ENCODE measurements at regions not wholly inside any gene's neighbourhood (a gene's known extent, or its start where the extent isn't known, plus 50 kb on each side); places are given as distances from the start of the nearest gene placed in this dataset.

DNA sequence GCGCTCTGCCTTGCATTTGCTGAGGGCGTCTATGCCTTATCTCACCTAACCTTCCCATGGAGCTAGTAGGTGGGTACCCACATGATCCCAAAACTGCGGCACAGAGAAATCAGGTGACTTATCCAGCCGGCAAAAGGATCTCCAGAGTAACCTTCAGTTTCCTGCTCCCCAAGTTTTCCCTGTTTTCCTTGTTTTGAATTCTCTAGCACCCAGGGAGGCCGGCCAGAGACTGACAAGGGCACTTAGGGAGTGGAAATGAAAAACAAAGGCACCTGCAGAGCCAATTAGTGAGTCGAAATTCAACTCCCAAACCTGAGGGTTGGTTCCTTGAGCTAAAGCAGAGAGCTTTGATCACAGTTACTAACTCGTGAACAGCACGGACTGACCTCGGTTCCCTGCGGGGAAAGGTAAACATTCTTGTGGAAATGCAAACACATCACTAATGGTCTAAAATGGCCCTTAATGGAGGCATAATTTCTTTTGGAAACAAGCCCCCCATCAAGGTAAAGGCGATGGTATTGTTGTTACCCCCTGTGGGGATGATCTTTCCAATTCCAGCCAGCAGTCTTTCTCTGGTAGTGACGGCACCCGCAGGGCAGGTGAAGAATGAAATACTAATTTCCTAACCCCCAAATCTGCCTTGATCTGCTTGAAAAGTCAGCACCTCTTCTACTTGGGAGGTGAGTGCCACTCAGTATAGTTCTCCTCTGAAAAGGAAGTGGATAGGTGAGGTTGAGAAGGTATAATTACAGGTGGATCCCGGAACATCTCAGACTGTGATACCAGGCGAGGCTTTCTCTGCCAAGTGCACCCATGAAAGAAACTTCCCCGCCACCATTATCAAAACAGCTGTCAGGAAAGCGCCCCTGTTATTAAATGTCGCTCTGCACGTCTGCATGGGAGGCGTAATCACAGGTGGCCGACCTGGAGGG is 365.6 kb upstream of the AUTS2 start:
- Histone ChIP-seq H3K27me3 (ENCODE audit: control insufficient read depth, insufficient read depth, low read length) (no peaks in the 10 kb centered on the region), H3K36me3 (ENCODE audit: control insufficient read depth, insufficient read depth, low read length) (no peaks in the 10 kb centered on the region), H3K4me3 (ENCODE audit: low read depth, low read length) (no peak overlapping the region)
- FAIRE-seq = no peak
- TF ChIP-seq, protein P1, sequence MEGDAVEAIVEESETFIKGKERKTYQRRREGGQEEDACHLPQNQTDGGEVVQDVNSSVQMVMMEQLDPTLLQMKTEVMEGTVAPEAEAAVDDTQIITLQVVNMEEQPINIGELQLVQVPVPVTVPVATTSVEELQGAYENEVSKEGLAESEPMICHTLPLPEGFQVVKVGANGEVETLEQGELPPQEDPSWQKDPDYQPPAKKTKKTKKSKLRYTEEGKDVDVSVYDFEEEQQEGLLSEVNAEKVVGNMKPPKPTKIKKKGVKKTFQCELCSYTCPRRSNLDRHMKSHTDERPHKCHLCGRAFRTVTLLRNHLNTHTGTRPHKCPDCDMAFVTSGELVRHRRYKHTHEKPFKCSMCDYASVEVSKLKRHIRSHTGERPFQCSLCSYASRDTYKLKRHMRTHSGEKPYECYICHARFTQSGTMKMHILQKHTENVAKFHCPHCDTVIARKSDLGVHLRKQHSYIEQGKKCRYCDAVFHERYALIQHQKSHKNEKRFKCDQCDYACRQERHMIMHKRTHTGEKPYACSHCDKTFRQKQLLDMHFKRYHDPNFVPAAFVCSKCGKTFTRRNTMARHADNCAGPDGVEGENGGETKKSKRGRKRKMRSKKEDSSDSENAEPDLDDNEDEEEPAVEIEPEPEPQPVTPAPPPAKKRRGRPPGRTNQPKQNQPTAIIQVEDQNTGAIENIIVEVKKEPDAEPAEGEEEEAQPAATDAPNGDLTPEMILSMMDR (IDR thresholded peaks at IDR 0.05; ENCODE audit: insufficient read depth, low read length, severe bottlenecking) = no peak
- DNase-seq (ENCODE audit: low read depth) = no peak

DNA sequence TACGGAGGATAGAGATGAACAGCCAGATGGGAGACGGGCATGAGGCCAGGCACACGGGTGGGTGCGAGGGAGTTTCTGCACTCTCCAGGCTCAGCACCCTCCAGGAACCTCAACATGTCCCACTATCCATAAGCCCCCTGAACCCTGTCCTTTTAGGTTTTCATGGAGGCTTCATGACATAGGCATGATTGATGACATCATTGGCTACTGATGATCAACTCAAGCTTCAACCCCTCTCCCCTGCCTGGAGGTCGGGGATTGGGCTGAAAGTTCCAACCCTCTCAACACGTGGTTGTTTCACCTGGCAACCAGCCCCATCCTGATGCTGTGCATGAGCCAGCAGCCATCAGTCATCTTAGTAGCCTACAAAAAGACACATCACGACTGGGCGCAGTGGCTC is 360.7 kb upstream of the AUTS2 start:
- Histone ChIP-seq H3K27me3 (ENCODE audit: control insufficient read depth, insufficient read depth, low read length) (no peaks in the 10 kb centered on the region), H3K4me3 (ENCODE audit: low read depth, low read length) (no peak overlapping the region), H3K36me3 (ENCODE audit: control insufficient read depth, insufficient read depth, low read length) (no peaks in the 10 kb centered on the region)
- TF ChIP-seq, protein P1 (IDR thresholded peaks at IDR 0.05; ENCODE audit: insufficient read depth, low read length, severe bottlenecking) = no peak
- no peak for FAIRE-seq
- no peak for DNase-seq (ENCODE audit: low read depth)

DNA sequence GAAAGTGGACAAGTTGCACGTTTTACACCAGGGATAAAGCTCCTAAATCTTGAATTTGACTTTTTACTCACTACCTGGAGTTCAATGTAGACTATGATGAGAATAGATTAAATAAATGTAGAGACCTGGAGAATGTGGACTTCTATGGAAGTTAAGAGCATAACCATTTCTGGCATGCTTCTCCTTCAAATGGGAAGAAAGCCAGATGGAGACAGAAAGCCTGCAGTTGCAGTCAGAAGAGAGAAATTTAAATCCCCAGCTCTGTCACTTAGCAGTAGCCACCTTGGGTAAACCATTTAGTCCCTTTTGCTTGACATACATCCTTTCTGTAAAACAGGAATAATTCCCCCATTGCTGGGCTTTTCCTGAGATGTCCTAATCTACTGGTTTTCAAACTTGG is 355.3 kb upstream of the AUTS2 start:
- DNase-seq (ENCODE audit: low read depth) (no peak), FAIRE-seq (no peak)
- no peaks in the 10 kb centered on the region for H3K36me3 ChIP-seq (ENCODE audit: control insufficient read depth, insufficient read depth, low read length)
- no peaks in the 10 kb centered on the region for H3K27me3 ChIP-seq (ENCODE audit: control insufficient read depth, insufficient read depth, low read length)
- no peak overlapping the region for H3K4me3 ChIP-seq (ENCODE audit: low read depth, low read length)
- TF ChIP-seq, protein P1 (IDR thresholded peaks at IDR 0.05; ENCODE audit: insufficient read depth, low read length, severe bottlenecking) = no peak

DNA sequence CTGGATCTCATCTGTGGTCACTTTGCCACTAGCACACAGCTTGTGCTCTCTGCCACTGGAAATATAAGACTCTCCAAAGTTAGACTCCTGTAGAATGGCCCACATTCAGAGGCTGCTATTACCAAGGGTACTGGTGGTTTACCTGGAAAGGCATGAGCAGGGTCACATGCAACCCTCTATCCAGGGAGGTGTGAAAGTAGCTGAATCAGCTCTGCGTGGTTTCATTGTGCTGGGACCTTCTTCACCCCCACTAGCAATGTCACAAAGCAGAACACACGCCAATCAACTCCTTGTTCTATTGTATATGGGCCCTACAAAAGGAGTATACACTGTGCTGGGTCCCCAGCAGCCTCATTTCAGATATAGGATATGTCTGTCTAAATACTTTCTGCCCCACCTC is 353.6 kb upstream of the AUTS2 start:
- TF ChIP-seq, protein P1 (IDR thresholded peaks at IDR 0.05; ENCODE audit: insufficient read depth, low read length, severe bottlenecking) = no peak
- Histone ChIP-seq H3K36me3 (ENCODE audit: control insufficient read depth, insufficient read depth, low read length) (no peaks in the 10 kb centered on the region), H3K4me3 (ENCODE audit: low read depth, low read length) (no peak overlapping the region), H3K27me3 (ENCODE audit: control insufficient read depth, insufficient read depth, low read length) (no peaks in the 10 kb centered on the region)
- DNase-seq (ENCODE audit: low read depth) (no peak), FAIRE-seq (no peak)

DNA sequence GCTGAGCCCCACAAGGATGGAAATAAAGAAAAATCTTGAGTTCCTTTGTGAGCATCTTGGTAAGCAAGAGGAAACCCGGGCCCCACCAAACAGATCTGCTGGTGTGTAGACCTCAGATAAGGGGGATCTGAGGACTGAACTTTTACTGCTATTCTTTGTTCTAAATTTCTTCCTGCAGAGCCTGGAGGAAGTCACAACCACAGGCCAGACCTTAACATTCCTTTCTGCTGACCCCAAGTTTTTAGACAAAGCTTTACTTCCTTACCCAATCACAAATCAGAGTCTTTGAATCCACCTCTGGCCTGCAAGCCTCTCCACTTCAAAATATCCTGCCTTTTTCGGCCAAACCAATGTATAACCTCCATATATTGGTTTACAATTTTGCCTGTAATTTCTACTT is 352.6 kb upstream of the AUTS2 start:
- Histone ChIP-seq H3K4me3 (ENCODE audit: low read depth, low read length) (no peak overlapping the region), H3K27me3 (ENCODE audit: control insufficient read depth, insufficient read depth, low read length) (no peaks in the 10 kb centered on the region), H3K36me3 (ENCODE audit: control insufficient read depth, insufficient read depth, low read length) (no peaks in the 10 kb centered on the region)
- FAIRE-seq = no peak
- no peak for DNase-seq (ENCODE audit: low read depth)
- TF ChIP-seq, protein P1 (IDR thresholded peaks at IDR 0.05; ENCODE audit: insufficient read depth, low read length, severe bottlenecking) = no peak
